IPS-NIHi7 (cell line): ENCODE measurements at regions not wholly inside any gene's neighbourhood (a gene's known extent, or its start where the extent isn't known, plus 50 kb on each side); places are given as distances from the start of the nearest gene placed in this dataset.

ENCODE experiments used
- DNase-seq: peaks from one replicate; pipeline ENCODE4 v3.0.0; 2012; ENCODE audit warnings: mixed read lengths; ENCODE audit errors: extremely low spot score

DNA sequence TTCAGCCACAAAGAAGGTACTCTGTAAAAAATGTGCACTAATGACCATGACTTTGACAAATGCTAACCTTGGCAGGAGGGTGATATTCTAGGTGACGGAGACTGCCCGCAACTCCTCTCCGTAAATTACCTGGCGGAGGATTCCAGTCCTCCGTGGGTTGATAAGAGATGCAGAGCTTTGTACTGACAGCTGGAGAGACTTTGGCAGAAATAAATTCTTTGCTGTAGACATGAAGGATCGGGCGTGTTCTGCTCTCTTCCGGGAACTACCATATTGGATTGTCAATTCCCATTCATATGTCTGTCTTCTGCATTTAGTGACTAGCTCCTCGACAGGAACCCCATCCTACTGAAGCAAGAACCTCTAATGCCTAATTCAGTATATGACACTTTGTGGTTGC lies 158.3 kb upstream of the KAZN start:
- no peak for DNase-seq

- DNase-seq = no peak
Measured at GRCh38 chr1:14440731-14441130, 157.8 kb upstream of the KAZN start.

- DNase-seq = no peak
Measured at GRCh38 chr1:14441302-14441741, 157.2 kb upstream of the KAZN start.

- DNase-seq = peak; percentile 33
Measured at GRCh38 chr1:14442669-14443068, 155.8 kb upstream of the KAZN start.

- peak; percentile 37 for DNase-seq
Measured at GRCh38 chr1:14443164-14443787, 155.2 kb upstream of the KAZN start.

DNA sequence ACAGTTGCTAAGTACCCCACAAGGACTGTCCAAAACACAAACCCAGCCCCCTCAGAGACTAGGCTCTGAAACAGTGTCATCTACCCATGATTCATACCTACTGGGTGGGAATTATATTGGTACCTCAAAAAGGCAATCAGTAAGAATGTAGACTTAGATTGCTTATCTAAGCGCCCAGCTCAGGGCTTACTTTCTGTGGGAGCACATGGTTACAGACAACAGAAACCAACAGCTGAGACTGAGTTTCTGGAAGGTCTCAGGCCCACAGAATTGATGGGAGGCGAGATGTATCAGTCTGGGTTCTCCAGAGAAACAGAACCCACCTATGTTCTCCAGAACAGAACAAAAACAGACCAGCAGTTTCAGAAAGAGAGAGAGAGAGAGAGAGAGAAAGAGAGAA lies 147.3 kb upstream of the KAZN start:
- DNase-seq = no peak

GRCh38 chr1:14452551-14452950 lies 145.9 kb upstream of the KAZN start:
- no peak for DNase-seq

DNA sequence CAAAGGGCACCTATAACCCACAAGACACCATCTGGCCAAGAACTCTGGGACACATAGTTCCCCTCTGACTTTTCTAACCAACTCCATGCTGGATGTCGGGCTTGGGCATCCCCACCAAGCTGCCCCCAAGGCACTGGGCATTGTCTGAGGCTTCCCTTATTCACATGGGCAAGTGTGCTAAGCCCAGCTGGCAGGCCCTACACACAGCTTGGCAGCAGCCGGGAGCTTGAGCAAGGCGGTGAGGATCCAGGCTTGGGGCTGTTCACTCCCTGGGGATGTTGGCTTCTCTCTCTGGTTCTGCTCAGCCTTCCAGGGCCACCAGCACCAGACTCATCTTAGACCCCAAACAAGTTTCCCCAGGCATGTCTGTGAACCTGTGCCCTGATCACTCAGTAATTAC lies 138.3 kb upstream of the KAZN start:
- DNase-seq = no peak

- no peak for DNase-seq
Measured at GRCh38 chr1:14462851-14463250, 135.6 kb upstream of the KAZN start.

- DNase-seq = no peak
Measured at GRCh38 chr1:14466006-14466405, 132.5 kb upstream of the KAZN start.

GRCh38 chr1:14467112-14467511 lies 131.4 kb upstream of the KAZN start:
- no peak for DNase-seq

DNA sequence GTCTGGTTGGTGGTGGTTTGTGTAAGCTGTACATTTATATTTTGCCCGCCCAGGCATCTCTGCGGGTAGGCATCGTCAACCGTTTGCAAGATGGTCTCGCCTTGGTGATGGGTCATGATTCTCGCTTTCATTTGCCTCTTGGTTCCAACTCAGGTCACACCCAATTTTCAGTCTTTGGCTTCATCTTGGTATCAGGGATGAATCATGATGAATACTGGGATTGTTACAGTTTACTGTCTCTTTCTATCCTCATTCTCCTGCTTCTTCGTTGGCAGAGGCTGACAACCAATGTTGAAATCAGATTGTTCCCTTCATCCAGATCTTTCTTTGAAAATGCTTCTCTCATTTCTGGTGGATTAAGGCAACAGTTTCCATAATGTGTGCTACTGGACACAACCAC lies 129.7 kb upstream of the KAZN start:
- DNase-seq = no peak

GRCh38 chr1:14470802-14471201 lies 127.7 kb upstream of the KAZN start:
- no peak for DNase-seq

DNA sequence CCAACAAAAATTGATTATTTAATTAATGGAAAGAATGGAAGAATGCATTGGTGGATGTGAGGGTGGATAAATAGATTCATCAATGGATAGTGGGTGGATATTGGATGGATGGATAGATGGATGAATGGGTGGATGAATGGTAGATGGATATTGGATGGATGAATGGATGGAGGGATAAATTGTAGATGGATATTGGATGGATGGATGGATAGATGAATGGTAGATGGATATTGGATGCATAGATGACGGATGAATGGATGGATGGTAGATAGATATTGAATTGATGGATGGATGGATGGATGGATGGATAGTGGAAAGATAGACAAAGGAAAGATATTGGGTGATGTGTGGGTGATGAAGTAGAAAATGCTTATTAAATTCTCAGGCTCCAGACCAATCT lies 123.6 kb upstream of the KAZN start:
- DNase-seq = no peak

DNA sequence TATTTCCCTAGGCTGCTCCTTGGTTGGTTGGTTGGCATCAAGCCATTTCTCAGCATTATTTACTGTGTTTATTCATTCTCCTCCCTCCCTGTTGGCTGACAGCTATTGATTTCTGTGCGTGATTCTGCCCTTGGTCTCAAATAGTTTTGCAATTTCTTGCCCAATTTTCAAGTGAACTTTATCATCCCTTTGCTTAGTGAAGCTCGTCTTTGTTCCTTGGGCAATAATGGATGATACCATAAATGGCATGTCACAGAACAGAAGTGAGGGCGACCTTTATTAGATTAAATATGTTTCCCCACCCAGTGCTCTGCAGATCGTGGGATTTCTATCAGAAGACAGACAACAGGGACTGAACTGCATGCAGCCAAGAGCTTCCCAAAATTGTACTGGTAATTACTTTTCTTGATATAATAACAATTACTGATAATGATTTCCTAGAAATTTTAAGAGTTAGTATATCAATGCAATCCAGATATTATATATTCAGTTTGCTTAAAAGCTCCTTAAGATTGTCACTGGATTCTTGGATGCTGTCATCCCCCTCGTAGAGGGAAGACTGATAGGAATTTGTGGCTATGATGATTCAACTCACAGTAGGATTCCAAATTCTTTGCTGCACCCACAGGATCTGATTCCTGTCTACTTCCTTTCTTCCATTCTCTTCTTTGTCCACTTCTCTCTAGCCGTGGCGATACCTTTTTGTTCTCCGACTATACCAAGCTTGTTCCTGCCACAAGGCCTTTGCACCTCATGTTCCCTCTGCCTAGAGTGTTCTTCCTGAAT lies 122.1 kb upstream of the KAZN start:
- no peak for DNase-seq

GRCh38 chr1:14478120-14478519 lies 120.4 kb upstream of the KAZN start:
- DNase-seq = no peak

GRCh38 chr1:14479865-14480264 lies 118.6 kb upstream of the KAZN start:
- DNase-seq = no peak

DNA sequence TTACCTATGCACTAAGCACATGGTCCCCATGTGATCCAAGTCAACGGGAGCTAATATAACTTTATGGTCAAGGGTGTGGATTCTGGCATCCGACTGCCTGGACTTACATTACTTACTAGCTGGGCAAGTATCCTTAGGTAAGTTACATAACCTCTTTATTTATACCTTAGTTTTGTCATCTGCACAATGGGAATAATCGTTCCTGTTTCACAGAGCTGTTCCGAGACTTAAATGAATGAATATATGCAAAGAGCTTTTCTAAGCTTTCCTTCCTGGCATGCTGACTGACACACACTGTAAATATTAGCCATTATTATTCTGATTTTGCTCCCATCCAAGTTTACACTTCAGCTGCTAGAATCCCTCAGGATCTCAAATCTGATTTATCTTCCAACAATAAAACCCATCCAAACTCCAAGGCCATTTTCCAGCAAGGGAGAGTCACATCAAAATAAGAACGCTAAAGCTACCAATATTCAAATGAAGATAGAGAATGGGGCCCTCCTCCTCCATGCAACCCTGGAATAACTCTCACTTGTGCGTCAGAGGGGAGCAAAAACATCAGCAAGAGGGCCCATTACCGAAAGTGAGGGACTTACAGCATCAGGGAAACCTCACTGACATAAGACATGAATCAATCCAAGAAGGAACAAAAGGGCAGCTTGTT lies 115.6 kb upstream of the KAZN start:
- DNase-seq = no peak

DNA sequence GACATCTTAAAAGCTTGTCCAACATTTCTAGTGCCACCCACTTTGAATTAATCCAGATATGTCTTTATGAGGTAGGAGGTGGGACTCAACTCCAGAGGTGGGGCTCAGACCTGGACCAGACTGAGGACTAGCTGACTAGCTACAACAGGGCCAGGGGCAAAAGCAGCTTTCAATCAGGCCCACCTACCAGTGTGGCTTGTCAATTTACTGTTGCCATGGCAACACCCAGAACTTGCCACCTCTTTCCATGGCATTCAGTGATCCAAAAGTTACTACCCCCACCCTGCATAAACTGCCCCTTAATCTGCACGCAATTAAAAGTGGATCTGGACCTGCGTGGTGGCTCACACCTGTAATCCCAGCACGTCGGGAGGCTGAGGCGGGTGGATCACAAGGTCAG lies 113.2 kb upstream of the KAZN start:
- DNase-seq = no peak

- no peak for DNase-seq
Measured at GRCh38 chr1:14486401-14487201, 111.9 kb upstream of the KAZN start.

DNA sequence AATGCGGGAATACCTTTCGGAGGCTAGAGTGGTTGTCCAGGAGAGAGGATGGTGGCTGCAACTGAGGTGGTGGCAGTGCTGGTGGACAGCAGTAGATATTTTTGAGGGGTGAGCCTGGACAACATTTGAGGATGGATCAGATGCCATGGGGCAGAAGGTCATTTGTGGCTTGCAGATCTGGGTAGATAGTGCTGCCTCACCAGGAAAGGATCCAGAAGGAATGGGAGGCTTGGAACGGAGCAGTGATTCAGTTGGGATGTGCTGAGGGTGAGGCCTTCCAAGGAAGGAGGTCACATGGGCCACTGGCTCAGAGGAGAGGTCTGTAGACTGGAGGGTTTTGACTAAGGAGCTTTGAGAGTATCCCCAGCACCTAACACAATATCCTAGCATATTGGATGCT lies 110.8 kb upstream of the KAZN start:
- no peak for DNase-seq

GRCh38 chr1:14494911-14495310 lies 103.6 kb upstream of the KAZN start:
- no peak for DNase-seq
